ENCODE measurements at regions not wholly inside any gene's neighbourhood (a gene's known extent, or its start where the extent isn't known, plus 50 kb on each side); places are given as distances from the start of the nearest gene placed in this dataset.
A peak's percentile ranks its signal among the peaks of the same experiment; 100 is the strongest.

DNA sequence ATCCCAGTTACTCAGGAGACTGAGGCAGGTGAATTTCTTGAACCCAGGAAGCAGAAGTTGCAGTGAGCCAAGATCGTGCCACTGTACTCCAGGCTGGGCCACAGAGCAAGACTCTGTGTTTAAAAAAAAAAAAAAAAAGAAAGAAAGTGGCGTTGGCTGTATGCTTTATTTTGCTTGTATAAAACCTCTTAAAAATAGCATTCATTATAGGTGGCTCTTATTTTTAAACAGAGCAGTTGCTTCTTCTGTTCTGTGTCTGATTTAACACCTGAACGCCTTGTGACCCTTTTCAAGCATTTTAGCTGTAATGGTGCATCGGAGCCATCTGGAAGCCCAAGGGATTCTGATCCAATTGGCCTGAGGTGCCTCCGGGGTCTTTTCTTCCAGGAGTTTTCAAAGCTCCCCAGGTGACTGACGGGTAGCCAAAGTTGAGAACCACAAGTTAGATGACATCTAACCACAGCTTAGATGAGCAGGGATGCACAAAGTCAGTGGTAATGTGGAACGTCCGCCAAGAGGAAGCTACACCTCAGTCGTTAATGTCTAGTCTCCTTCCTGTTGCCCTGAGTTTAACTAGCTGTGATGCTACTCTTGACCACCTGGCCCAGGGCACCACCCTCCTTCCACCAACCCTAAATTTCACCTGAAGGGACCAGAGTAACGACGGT is 274.6 kb upstream of the KLF6 start:
- Histone ChIP-seq H3F3A (ENCODE audit: insufficient read depth) (0 out of 2 replicates have a peak, but pooled peaks cover 8% of the 10 kb centered on the region), H3K36me3 (ENCODE audit: low read depth) (no peaks in the 10 kb centered on the region), H3K79me2 (ENCODE audit: insufficient read depth) (no peaks in the 10 kb centered on the region), H3K4me1 (ENCODE audit: insufficient read depth) (peaks cover 16% of the 10 kb centered on the region), H3K9me2 (ENCODE audit: insufficient read depth) (no peaks in the 10 kb centered on the region), H4K20me1 (ENCODE audit: insufficient read depth) (no peaks in the 10 kb centered on the region), H3K27me3 (replicated peaks; ENCODE audit: insufficient read depth) (no peaks in the 10 kb centered on the region), H3K4me2 (ENCODE audit: unreplicated experiment) (no peak overlapping the region), H3K9me3 (ENCODE audit: low read depth) (no peaks in the 10 kb centered on the region), H3K27ac (no peak overlapping the region), H3K9ac (no peak overlapping the region), H2AFZ (no peak overlapping the region), H3K4me3 (no peak overlapping the region)
- 83% methylated on average over 11 of the region's 11 CpGs for WGBS, 2 experiments (ENCODE audit: low coverage in 1 of 2, low lambda C conversion rate in 2 of 2, missing lambda C conversion rate in 2 of 2)
- TF ChIP-seq EZH2phosphoT487 (IDR thresholded peaks at IDR 0.05; ENCODE audit: insufficient read depth, low read depth) (no peak), EZH2 (IDR thresholded peaks at IDR 0.05; ENCODE audit: insufficient read depth, poor library complexity, severe bottlenecking) (no peak)
- no peak for DNase-seq
- in situ Hi-C loops (cut with MboI) = no loop called here

DNA sequence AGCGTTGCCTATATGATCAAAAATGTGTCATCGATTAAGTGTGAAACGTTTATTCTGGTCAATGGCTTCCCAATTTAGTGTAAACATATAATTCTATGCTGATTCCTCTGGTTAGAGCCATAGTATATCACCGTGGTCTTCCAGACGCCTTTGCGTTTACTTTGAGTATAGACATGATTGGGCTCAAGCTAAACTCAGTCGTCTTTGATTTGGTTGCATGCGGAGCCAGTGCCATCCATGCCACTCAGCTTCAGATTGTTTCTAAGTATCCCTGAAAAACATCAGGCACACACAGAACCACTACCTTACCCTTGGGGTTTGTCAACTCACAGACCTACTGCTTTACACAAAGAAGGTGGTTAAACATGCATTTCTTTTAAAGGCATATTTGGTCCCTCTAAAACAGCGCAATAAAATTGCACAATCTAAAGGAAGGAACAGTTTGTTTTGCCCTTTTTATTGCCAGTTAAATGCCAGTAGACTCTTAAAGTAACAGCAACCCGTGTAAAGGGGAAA is 273.6 kb upstream of the KLF6 start:
- H3K9me3 ChIP-seq (ENCODE audit: low read depth) = no peaks in the 10 kb centered on the region
- H3K9ac ChIP-seq = no peak overlapping the region
- no peaks in the 10 kb centered on the region for H3K9me2 ChIP-seq (ENCODE audit: insufficient read depth)
- no peak overlapping the region for H2AFZ ChIP-seq
- H3K27me3 ChIP-seq (replicated peaks; ENCODE audit: insufficient read depth) = no peaks in the 10 kb centered on the region
- H3K4me1 ChIP-seq (ENCODE audit: insufficient read depth) = peaks cover 16% of the 10 kb centered on the region
- H3K4me3 ChIP-seq = no peak overlapping the region
- 67 to 72% methylated on average over 10 of the region's 10 CpGs for WGBS, 2 experiments (ENCODE audit: low coverage in 1 of 2, low lambda C conversion rate in 2 of 2, missing lambda C conversion rate in 2 of 2)
- H3K36me3 ChIP-seq (ENCODE audit: low read depth) = no peaks in the 10 kb centered on the region
- DNase-seq = no peak
- H3F3A ChIP-seq (ENCODE audit: insufficient read depth) = 0 out of 2 replicates have a peak, but pooled peaks cover 8% of the 10 kb centered on the region
- TF ChIP-seq EZH2phosphoT487 (IDR thresholded peaks at IDR 0.05; ENCODE audit: insufficient read depth, low read depth) (no peak), EZH2 (IDR thresholded peaks at IDR 0.05; ENCODE audit: insufficient read depth, poor library complexity, severe bottlenecking) (no peak)
- H3K79me2 ChIP-seq (ENCODE audit: insufficient read depth) = no peaks in the 10 kb centered on the region
- no peak overlapping the region for H3K27ac ChIP-seq
- no peak overlapping the region for H3K4me2 ChIP-seq (ENCODE audit: unreplicated experiment)
- in situ Hi-C loops (cut with MboI) = no loop called here
- H4K20me1 ChIP-seq (ENCODE audit: insufficient read depth) = no peaks in the 10 kb centered on the region

DNA sequence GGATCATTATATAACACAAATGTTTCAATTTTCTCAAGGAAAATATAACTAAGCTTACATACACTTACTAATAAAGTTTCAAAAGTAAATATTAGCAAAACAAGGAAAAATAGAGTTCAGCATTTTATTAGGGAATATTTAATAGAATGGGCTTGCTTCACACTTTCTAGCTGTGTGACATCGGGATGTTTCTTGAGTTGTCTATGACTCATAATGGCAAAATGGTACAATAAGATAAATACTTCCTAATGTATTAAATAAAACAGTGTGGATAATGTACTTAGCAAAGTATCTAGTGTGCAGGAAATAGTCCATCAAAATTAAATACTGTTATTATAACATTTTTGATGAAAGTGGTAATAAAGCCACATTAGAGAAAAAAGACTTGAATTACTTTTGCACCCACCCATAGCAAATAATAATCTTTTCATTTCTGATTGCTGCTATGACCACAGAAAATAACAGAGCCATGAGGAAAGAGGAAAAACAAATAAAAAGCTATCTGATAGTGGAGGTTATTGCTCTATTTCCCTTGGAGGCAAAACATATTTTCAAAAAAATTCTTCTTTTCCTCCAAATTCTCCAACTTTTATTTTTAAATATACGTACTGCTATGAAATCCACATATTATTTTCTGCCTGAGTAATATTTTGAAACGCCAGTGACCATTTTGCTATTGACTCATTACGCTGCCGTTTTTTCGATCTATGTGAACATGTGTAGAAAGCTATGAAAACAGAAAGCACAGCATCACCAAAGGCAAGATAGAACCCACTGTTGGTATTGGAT is 272.9 kb upstream of the KLF6 start:
- DNase-seq = peak; percentile 45
- in situ Hi-C loops (cut with MboI) = no loop called here
- Histone ChIP-seq H3K4me1 (ENCODE audit: insufficient read depth) (peaks cover 16% of the 10 kb centered on the region), H3K36me3 (ENCODE audit: low read depth) (no peaks in the 10 kb centered on the region), H3K27me3 (replicated peaks; ENCODE audit: insufficient read depth) (no peaks in the 10 kb centered on the region), H3K79me2 (ENCODE audit: insufficient read depth) (no peaks in the 10 kb centered on the region), H3K4me3 (no peak overlapping the region), H4K20me1 (ENCODE audit: insufficient read depth) (no peaks in the 10 kb centered on the region), H3F3A (ENCODE audit: insufficient read depth) (0 out of 2 replicates have a peak, but pooled peaks cover 8% of the 10 kb centered on the region), H3K4me2 (ENCODE audit: unreplicated experiment) (no peak overlapping the region), H3K9me2 (ENCODE audit: insufficient read depth) (no peaks in the 10 kb centered on the region), H3K9ac (no peak overlapping the region), H3K27ac (no peak overlapping the region), H3K9me3 (ENCODE audit: low read depth) (no peaks in the 10 kb centered on the region), H2AFZ (no peak overlapping the region)
- no peak for TF ChIP-seq EZH2phosphoT487 (IDR thresholded peaks at IDR 0.05; ENCODE audit: insufficient read depth, low read depth)
- TF ChIP-seq EZH2 (IDR thresholded peaks at IDR 0.05; ENCODE audit: insufficient read depth, poor library complexity, severe bottlenecking) = no peak
- WGBS, 2 experiments (ENCODE audit: low coverage in 1 of 2, low lambda C conversion rate in 2 of 2, missing lambda C conversion rate in 2 of 2) = 80 to 83% methylated on average over 6 of the region's 6 CpGs

DNA sequence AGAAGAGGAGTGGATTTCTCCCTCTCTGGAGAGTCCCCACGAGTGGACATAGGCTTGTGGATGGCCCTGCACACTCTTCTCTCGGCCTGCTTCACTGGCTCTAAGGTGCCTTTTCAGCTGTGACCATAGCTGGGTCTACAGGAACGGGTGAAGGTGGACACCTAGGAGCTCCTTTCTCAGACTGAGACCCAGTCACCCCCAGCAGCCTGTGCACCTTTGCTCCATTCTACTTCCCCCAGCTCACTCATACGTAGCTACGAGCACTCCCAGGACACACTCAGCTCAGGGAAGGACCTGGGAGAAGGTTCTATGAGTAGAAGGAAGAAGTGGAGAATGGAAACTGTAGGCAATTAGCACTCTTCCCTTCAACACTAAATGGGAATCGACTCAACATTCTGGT is 272.0 kb upstream of the KLF6 start:
- no peaks in the 10 kb centered on the region for H3K79me2 ChIP-seq (ENCODE audit: insufficient read depth)
- in situ Hi-C loops (cut with MboI) = no loop called here
- H3K9me3 ChIP-seq (ENCODE audit: low read depth) = no peaks in the 10 kb centered on the region
- 80% methylated on average over 6 of the region's 6 CpGs for WGBS, 2 experiments (ENCODE audit: low coverage in 1 of 2, low lambda C conversion rate in 2 of 2, missing lambda C conversion rate in 2 of 2)
- H3K9ac ChIP-seq = no peak overlapping the region
- H4K20me1 ChIP-seq (ENCODE audit: insufficient read depth) = no peaks in the 10 kb centered on the region
- no peak for DNase-seq
- H3F3A ChIP-seq (ENCODE audit: insufficient read depth) = 0 out of 2 replicates have a peak, but pooled peaks cover 4% of the 10 kb centered on the region
- H2AFZ ChIP-seq = no peak overlapping the region
- H3K27me3 ChIP-seq (replicated peaks; ENCODE audit: insufficient read depth) = no peaks in the 10 kb centered on the region
- TF ChIP-seq EZH2phosphoT487 (IDR thresholded peaks at IDR 0.05; ENCODE audit: insufficient read depth, low read depth) = no peak
- TF ChIP-seq EZH2 (IDR thresholded peaks at IDR 0.05; ENCODE audit: insufficient read depth, poor library complexity, severe bottlenecking) = no peak
- no peak overlapping the region for H3K4me3 ChIP-seq
- H3K4me2 ChIP-seq (ENCODE audit: unreplicated experiment) = no peak overlapping the region
- H3K9me2 ChIP-seq (ENCODE audit: insufficient read depth) = no peaks in the 10 kb centered on the region
- no peaks in the 10 kb centered on the region for H3K36me3 ChIP-seq (ENCODE audit: low read depth)
- no peak overlapping the region for H3K27ac ChIP-seq
- peaks cover 11% of the 10 kb centered on the region for H3K4me1 ChIP-seq (ENCODE audit: insufficient read depth)
